H1 (cell line): ENCODE measurements at regions not wholly inside any gene's neighbourhood (a gene's known extent, or its start where the extent isn't known, plus 50 kb on each side); places are given as distances from the start of the nearest gene placed in this dataset.

Experiments
- CTCF ChIA-PET: fragments of 300-600 bp; sonication (Branson Sonifier 250); formaldehyde crosslinking; loops from one replicate; lab custom pipeline; 2021; ENCODE audit not compliant: partially characterized antibody; lab: Charles Lee
- POLR2A ChIA-PET: fragments of 300-600 bp; sonication (Branson Sonifier 250); formaldehyde crosslinking; loops from one replicate; lab custom pipeline; 2021; ENCODE audit warnings: inconsistent platforms; ENCODE audit not compliant: partially characterized antibody; lab: Charles Lee
- DNase-seq, 2 experiments: peaks; one replicate each; pipeline versions ENCODE4 v3.0.0 to v3.0.0-alpha.2; 2010 to 2022; ENCODE audit warnings: low spot score in 2 of 2, low read depth in 1 of 2, mixed read lengths in 1 of 2
- FAIRE-seq: peaks from 2 replicates; lab custom pipeline; 2011; peaks lifted over from hg19 to GRCh38; lab: Jason Lieb, UNC
- H2AFZ ChIP-seq: 2 replicates; pipeline ENCODE4 v1.8.1; 2012; ENCODE audit warnings: low read length, inconsistent platforms
- H2AK5ac ChIP-seq: 2 replicates; pipeline ENCODE4 v1.6.1; 2013; ENCODE audit warnings: low read depth, low read length
- H2BK120ac ChIP-seq: replicated peaks from 2 replicates; pipeline ENCODE3; 2013; ENCODE audit warnings: low read depth, low read length, inconsistent platforms
- H2BK12ac ChIP-seq: 2 replicates; pipeline ENCODE4 v1.6.1; 2013; ENCODE audit warnings: low read depth, low read length
- H2BK15ac ChIP-seq: 2 replicates; pipeline ENCODE4 v1.6.1; 2013; ENCODE audit warnings: low read length
- H2BK20ac ChIP-seq: 2 replicates; pipeline ENCODE4 v1.6.1; 2013; ENCODE audit warnings: low read length
- H2BK5ac ChIP-seq: 2 replicates; pipeline ENCODE4 v1.6.1; 2013; ENCODE audit warnings: low read depth, low read length
- H3K14ac ChIP-seq: 2 replicates; pipeline ENCODE4 v1.6.1; 2013; ENCODE audit warnings: inconsistent platforms; ENCODE audit not compliant: insufficient read length
- H3K18ac ChIP-seq: 2 replicates; pipeline ENCODE4 v1.6.1; 2013; ENCODE audit warnings: low read length; ENCODE audit errors: extremely low read depth
- H3K23ac ChIP-seq: 2 replicates; pipeline ENCODE4 v1.6.1; 2013; ENCODE audit warnings: inconsistent platforms; ENCODE audit not compliant: insufficient read length
- H3K23me2 ChIP-seq: 2 replicates; pipeline ENCODE4 v1.6.1; 2013; ENCODE audit warnings: low read depth, low read length
- H3K27ac ChIP-seq: 2 replicates; pipeline ENCODE4 v1.6.1; 2011; ENCODE audit warnings: low read depth, low read length, inconsistent platforms
- H3K27me3 ChIP-seq, 4 experiments: replicated peaks in 1 of 4; 1 replicate in 1 of 4; 2 replicates in 3 of 4; pipeline versions ENCODE4 v1.6.1 to v1.8.1; 2011 to 2013; ENCODE audit warnings: low read length in 3 of 4, mild to moderate bottlenecking in 3 of 4, inconsistent platforms in 2 of 4, mixed read lengths in 2 of 4, moderate library complexity in 1 of 4; ENCODE audit not compliant: control insufficient read depth in 3 of 4, insufficient read depth in 3 of 4; ENCODE audit errors: extremely low read depth in 1 of 4
- H3K36me3 ChIP-seq, 4 experiments: 2 replicates each; pipeline versions ENCODE4 v1.6.1 to v1.8.1; 2011 to 2013; ENCODE audit warnings: mild to moderate bottlenecking in 4 of 4, low read length in 3 of 4, moderate library complexity in 2 of 4, control low read depth in 1 of 4, inconsistent platforms in 1 of 4; ENCODE audit not compliant: insufficient read depth in 4 of 4, control insufficient read depth in 2 of 4
- H3K4ac ChIP-seq: replicated peaks from 2 replicates; pipeline ENCODE3; 2013; ENCODE audit warnings: low read length, low read depth, mixed read lengths, inconsistent platforms; ENCODE audit not compliant: insufficient read length
- H3K4me1 ChIP-seq, 4 experiments: replicated peaks in 1 of 4; 1 replicate in 1 of 4; 2 replicates in 3 of 4; pipeline versions ENCODE4 v1.6.1 to v1.8.1; 2011 to 2013; ENCODE audit warnings: low read length in 3 of 4, inconsistent platforms in 2 of 4, mixed read lengths in 1 of 4; ENCODE audit not compliant: insufficient read depth in 4 of 4, control insufficient read depth in 3 of 4
- H3K4me2 ChIP-seq, 2 experiments: 2 replicates each; pipeline versions ENCODE4 v1.6.1 to v1.8.1; 2011 to 2013; ENCODE audit warnings: low read depth in 2 of 2, low read length in 2 of 2, control low read depth in 1 of 2, inconsistent platforms in 1 of 2, mild to moderate bottlenecking in 1 of 2; ENCODE audit not compliant: insufficient read depth in 1 of 2
- H3K4me3 ChIP-seq, 4 experiments: fragments of 200-600, 300-600 bp in 1 of 4; sonication (generic), shearing (Covaris generic), sonication (Bioruptor Twin) in 1 of 4; 2 replicates each; pipeline versions ENCODE4 v1.5.1 to v1.8.1; 2011 to 2016; ENCODE audit warnings: low read length in 4 of 4, low read depth in 3 of 4, control low read depth in 2 of 4, inconsistent platforms in 2 of 4, mild to moderate bottlenecking in 2 of 4, mixed read lengths in 1 of 4, moderate library complexity in 1 of 4; ENCODE audit not compliant: insufficient read depth in 2 of 4; ENCODE audit errors: extremely low read depth in 1 of 4
- H3K56ac ChIP-seq: replicated peaks from 2 replicates; pipeline ENCODE3; 2013; ENCODE audit warnings: low read depth, mild to moderate bottlenecking, mixed read lengths, low read length, inconsistent platforms; ENCODE audit not compliant: insufficient read length
- H3K79me1 ChIP-seq: 2 replicates; pipeline ENCODE4 v1.6.1; 2013; ENCODE audit warnings: low read depth, low read length, control low read depth
- H3K79me2 ChIP-seq, 2 experiments: 2 replicates each; pipeline versions ENCODE4 v1.6.1 to v1.8.1; 2012 to 2013; ENCODE audit warnings: low read length in 2 of 2, mild to moderate bottlenecking in 2 of 2, inconsistent platforms in 1 of 2; ENCODE audit not compliant: insufficient read depth in 2 of 2, control insufficient read depth in 1 of 2
- H3K9ac ChIP-seq, 4 experiments: replicated peaks in 1 of 4; 1 replicate in 1 of 4; 2 replicates in 3 of 4; pipeline versions ENCODE4 v1.6.1 to v1.8.1; 2011 to 2013; ENCODE audit warnings: low read depth in 3 of 4, low read length in 3 of 4, control low read depth in 2 of 4, mild to moderate bottlenecking in 2 of 4, moderate library complexity in 2 of 4, inconsistent platforms in 1 of 4; ENCODE audit errors: extremely low read depth in 1 of 4
- H3K9me3 ChIP-seq, 2 experiments: 2 replicates each; pipeline versions ENCODE4 v1.6.1 to v1.8.1; 2012 to 2013; ENCODE audit warnings: mild to moderate bottlenecking in 2 of 2, moderate library complexity in 2 of 2, control low read depth in 1 of 2, inconsistent platforms in 1 of 2, low read depth in 1 of 2, low read length in 1 of 2, mixed read lengths in 1 of 2; ENCODE audit not compliant: insufficient read depth in 2 of 2
- H4K20me1 ChIP-seq, 2 experiments: replicated peaks in 1 of 2; 2 replicates each; pipeline versions ENCODE3 to v1.8.1; 2011 to 2013; ENCODE audit warnings: inconsistent platforms in 2 of 2, low read length in 2 of 2, mild to moderate bottlenecking in 1 of 2; ENCODE audit not compliant: insufficient read depth in 2 of 2, control insufficient read depth in 1 of 2
- H4K5ac ChIP-seq: 2 replicates; pipeline ENCODE4 v1.6.1; 2013; ENCODE audit warnings: low read length, low read depth, mixed read lengths, inconsistent platforms; ENCODE audit not compliant: insufficient read length
- H4K8ac ChIP-seq: 2 replicates; pipeline ENCODE4 v1.8.0; 2013; ENCODE audit warnings: mild to moderate bottlenecking, moderate library complexity, low read length, inconsistent platforms; ENCODE audit not compliant: insufficient read depth; ENCODE audit errors: extremely low read depth
- H4K91ac ChIP-seq: replicated peaks from 2 replicates; pipeline ENCODE3; 2013; ENCODE audit warnings: low read length, mixed read lengths, inconsistent platforms; ENCODE audit not compliant: insufficient read length
- CBX5 ChIP-seq: fragments of 300-800, 300-1000 bp; sonication (generic); IDR thresholded peaks from 2 replicates; pipeline ENCODE4 v1.7.1; 2016; ENCODE audit warnings: antibody characterized with exemption, low read length, low read depth
- NRF1 ChIP-seq: IDR thresholded peaks from 2 replicates; pipeline ENCODE4 v1.6.1; 2011; ENCODE audit warnings: mild to moderate bottlenecking, low read depth, low read length, improper control_type of control experiment
- RNF2 ChIP-seq: fragments of 200-900, 300-1000 bp; sonication (generic); IDR thresholded peaks from 2 replicates; pipeline ENCODE4 v1.7.1; 2016; ENCODE audit warnings: borderline replicate concordance, low read depth, mild to moderate bottlenecking, antibody characterized with exemption, low read length; ENCODE audit not compliant: poor library complexity, severe bottlenecking; ENCODE audit errors: missing control alignments
- SIN3A ChIP-seq, 2 experiments: IDR thresholded peaks in 1 of 2; conservative IDR thresholded peaks in 1 of 2; 2 replicates each; pipeline ENCODE4 v1.6.1; 2011 to 2012; ENCODE audit warnings: low read length in 2 of 2, improper control_type of control experiment in 1 of 2, low read depth in 1 of 2, mild to moderate bottlenecking in 1 of 2
- TCF12 ChIP-seq: IDR thresholded peaks from 2 replicates; pipeline ENCODE4 v1.6.1; 2011; ENCODE audit warnings: low read depth, mild to moderate bottlenecking, low read length
- TF ChIP-seq, protein P1 (sequence below): IDR thresholded peaks from 2 replicates; pipeline ENCODE4 v1.6.1; 2012; ENCODE audit warnings: inconsistent platforms

DNA sequence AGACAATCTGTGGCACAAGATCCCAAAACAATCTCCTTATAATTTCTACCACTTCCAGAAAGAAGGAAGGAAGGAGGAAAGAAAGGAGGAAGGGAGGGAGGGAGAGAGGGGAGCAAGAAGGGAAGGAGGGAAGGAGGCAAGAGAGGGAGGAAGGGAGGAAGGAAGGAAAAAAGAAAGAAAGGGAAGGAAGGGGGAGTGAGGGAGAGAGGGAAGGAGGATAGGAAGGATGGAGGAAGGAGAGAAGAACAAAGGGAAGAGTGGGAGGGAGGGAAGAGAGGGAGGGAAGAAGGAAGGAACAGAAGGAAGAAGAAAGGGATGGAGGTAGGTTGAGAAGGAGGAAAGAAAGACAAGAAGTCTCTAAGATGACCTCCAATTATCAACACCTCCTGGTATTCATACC lies 185.5 kb upstream of the NFE2L3 start:
- no peak overlapping the region for H4K8ac ChIP-seq
- H2BK120ac ChIP-seq: no peak overlapping the region
- no peak overlapping the region for H3K4me3 ChIP-seq
- ChIA-PET POLR2A (interaction anchor here (1.3 kb wide), 1 partner anchor 19 kb away, joined by 3 read pairs; no protein-coding TSS in a partner anchor), CTCF (interaction anchor here (1.9 kb wide), 1 partner anchor 403 kb away, joined by 4 read pairs; no protein-coding TSS in a partner anchor)
- H2AFZ ChIP-seq: no peak overlapping the region
- no peaks in the 10 kb centered on the region for H3K79me1 ChIP-seq
- H2BK5ac ChIP-seq: no peak overlapping the region
- H3K56ac ChIP-seq: no peak overlapping the region
- H3K9me3 ChIP-seq: no peaks in the 10 kb centered on the region
- no peak for FAIRE-seq
- no peak overlapping the region for H3K14ac ChIP-seq
- H2BK12ac ChIP-seq: no peak overlapping the region
- no peaks in the 10 kb centered on the region for H3K36me3 ChIP-seq
- H3K27me3 ChIP-seq: no peaks in the 10 kb centered on the region
- H3K23ac ChIP-seq: no peak overlapping the region
- H2AK5ac ChIP-seq: no peak overlapping the region
- TF ChIP-seq, protein P1, sequence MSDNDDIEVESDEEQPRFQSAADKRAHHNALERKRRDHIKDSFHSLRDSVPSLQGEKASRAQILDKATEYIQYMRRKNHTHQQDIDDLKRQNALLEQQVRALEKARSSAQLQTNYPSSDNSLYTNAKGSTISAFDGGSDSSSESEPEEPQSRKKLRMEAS: no peak
- TF ChIP-seq NRF1 (no peak), CBX5 (no peak), TCF12 (no peak), SIN3A (conservative IDR thresholded peaks at IDR 0.05 in 1 of 2, IDR thresholded peaks at IDR 0.05 in 1 of 2; ENCODE audit: low read depth in 1 of 2, low read length in 2 of 2) (no peak), RNF2 (no peak)
- TF ChIP-seq, all 59 proteins: peak for 0
- H3K9ac ChIP-seq: no peak overlapping the region
- H3K79me2 ChIP-seq: no peaks in the 10 kb centered on the region
- H4K5ac ChIP-seq: no peak overlapping the region
- no peak overlapping the region for H3K4me2 ChIP-seq
- no peak overlapping the region for H3K4ac ChIP-seq
- no peak overlapping the region for H3K18ac ChIP-seq
- no peak overlapping the region for H2BK15ac ChIP-seq
- H2BK20ac ChIP-seq: no peak overlapping the region
- H3K4me1 ChIP-seq: no peaks in the 10 kb centered on the region
- no peak for DNase-seq
- H4K91ac ChIP-seq: no peak overlapping the region
- H3K23me2 ChIP-seq: no peaks in the 10 kb centered on the region
- H4K20me1 ChIP-seq: no peaks in the 10 kb centered on the region
- no peak overlapping the region for H3K27ac ChIP-seq
